MG63 (cell line): ENCODE measurements at regions not wholly inside any gene's neighbourhood (a gene's known extent, or its start where the extent isn't known, plus 50 kb on each side); places are given as distances from the start of the nearest gene placed in this dataset.

ENCODE experiments used
- DNase-seq: peaks from one replicate; pipeline ENCODE4 v3.0.0-alpha.2; 2020
- H3K27me3 ChIP-seq: fragments of 250-450 bp; sonication (Bioruptor Pico); 2 replicates; pipeline ENCODE4 v1.5.1; 2020; ENCODE audit warnings: mild to moderate bottlenecking, moderate library complexity
- H3K36me3 ChIP-seq: fragments of 250-450 bp; sonication (Bioruptor Pico); 2 replicates; pipeline ENCODE4 v1.5.1; 2020; ENCODE audit warnings: mild to moderate bottlenecking, moderate library complexity
- H3K4me3 ChIP-seq: fragments of 250-450 bp; sonication (Bioruptor Pico); 2 replicates; pipeline ENCODE4 v1.5.1; 2020; ENCODE audit warnings: mild to moderate bottlenecking, moderate library complexity
- H3K9me3 ChIP-seq: fragments of 250-450 bp; sonication (Bioruptor Pico); 2 replicates; pipeline ENCODE4 v1.5.1; 2020; ENCODE audit warnings: mild to moderate bottlenecking, moderate library complexity

- Histone ChIP-seq H3K36me3 (no peaks in the 10 kb centered on the region), H3K9me3 (no peaks in the 10 kb centered on the region), H3K4me3 (no peak overlapping the region), H3K27me3 (no peaks in the 10 kb centered on the region)
- no peak for DNase-seq
These were observed 99.2 kb downstream of the VEGFA start for GRCh38 chr6:43869079-43869710.

GRCh38 chr6:43868467-43868866, 98.5 kb downstream of the VEGFA start:
- Histone ChIP-seq H3K36me3 (no peaks in the 10 kb centered on the region), H3K4me3 (no peak overlapping the region), H3K27me3 (no peaks in the 10 kb centered on the region), H3K9me3 (no peaks in the 10 kb centered on the region)
- no peak for DNase-seq

- no peak for DNase-seq
- no peak overlapping the region for H3K4me3 ChIP-seq
- H3K27me3 ChIP-seq = no peaks in the 10 kb centered on the region
- no peaks in the 10 kb centered on the region for H3K9me3 ChIP-seq
- no peaks in the 10 kb centered on the region for H3K36me3 ChIP-seq
These were observed 98.0 kb downstream of the VEGFA start for GRCh38 chr6:43867996-43868395.

GRCh38 chr6:43867246-43867645, 97.2 kb downstream of the VEGFA start:
- Histone ChIP-seq H3K9me3 (no peaks in the 10 kb centered on the region), H3K4me3 (no peak overlapping the region), H3K36me3 (no peaks in the 10 kb centered on the region), H3K27me3 (no peaks in the 10 kb centered on the region)
- DNase-seq = no peak

- no peaks in the 10 kb centered on the region for H3K36me3 ChIP-seq
- H3K4me3 ChIP-seq = no peak overlapping the region
- no peak for DNase-seq
- no peaks in the 10 kb centered on the region for H3K9me3 ChIP-seq
- no peaks in the 10 kb centered on the region for H3K27me3 ChIP-seq
These were observed 96.1 kb downstream of the VEGFA start for GRCh38 chr6:43865932-43866645.

- no peaks in the 10 kb centered on the region for H3K9me3 ChIP-seq
- no peak for DNase-seq
- H3K27me3 ChIP-seq = no peaks in the 10 kb centered on the region
- no peaks in the 10 kb centered on the region for H3K36me3 ChIP-seq
- H3K4me3 ChIP-seq = no peak overlapping the region
These were observed 95.1 kb downstream of the VEGFA start for GRCh38 chr6:43865086-43865485.

GRCh38 chr6:43862925-43863324, 92.9 kb downstream of the VEGFA start:
- Histone ChIP-seq H3K27me3 (no peaks in the 10 kb centered on the region), H3K4me3 (no peak overlapping the region), H3K9me3 (no peaks in the 10 kb centered on the region), H3K36me3 (no peaks in the 10 kb centered on the region)
- no peak for DNase-seq

GRCh38 chr6:43861212-43861894, 91.3 kb downstream of the VEGFA start:
- DNase-seq = no peak
- Histone ChIP-seq H3K4me3 (no peak overlapping the region), H3K27me3 (no peaks in the 10 kb centered on the region), H3K36me3 (no peaks in the 10 kb centered on the region), H3K9me3 (no peaks in the 10 kb centered on the region)

- no peaks in the 10 kb centered on the region for H3K27me3 ChIP-seq
- H3K36me3 ChIP-seq = no peaks in the 10 kb centered on the region
- DNase-seq = no peak
- H3K4me3 ChIP-seq = no peak overlapping the region
- no peaks in the 10 kb centered on the region for H3K9me3 ChIP-seq
These were observed 90.3 kb downstream of the VEGFA start for GRCh38 chr6:43860285-43860684.

- Histone ChIP-seq H3K27me3 (no peaks in the 10 kb centered on the region), H3K36me3 (no peaks in the 10 kb centered on the region), H3K4me3 (no peak overlapping the region), H3K9me3 (no peaks in the 10 kb centered on the region)
- DNase-seq = no peak
These were observed 89.2 kb downstream of the VEGFA start for GRCh38 chr6:43859213-43859612.

GRCh38 chr6:43858161-43859153, 88.4 kb downstream of the VEGFA start:
- H3K27me3 ChIP-seq = no peaks in the 10 kb centered on the region
- H3K4me3 ChIP-seq = no peak overlapping the region
- H3K9me3 ChIP-seq = no peaks in the 10 kb centered on the region
- DNase-seq = no peak
- no peaks in the 10 kb centered on the region for H3K36me3 ChIP-seq

- Histone ChIP-seq H3K9me3 (no peaks in the 10 kb centered on the region), H3K36me3 (no peaks in the 10 kb centered on the region), H3K4me3 (no peak overlapping the region), H3K27me3 (no peaks in the 10 kb centered on the region)
- no peak for DNase-seq
These were observed 86.2 kb downstream of the VEGFA start for GRCh38 chr6:43856005-43856765.

GRCh38 chr6:43855247-43855646, 85.2 kb downstream of the VEGFA start:
- DNase-seq = no peak
- H3K4me3 ChIP-seq = no peak overlapping the region
- no peaks in the 10 kb centered on the region for H3K36me3 ChIP-seq

GRCh38 chr6:43853066-43853650, 83.1 kb downstream of the VEGFA start:
- no peak for DNase-seq
- H3K9me3 ChIP-seq = no peaks in the 10 kb centered on the region
- no peaks in the 10 kb centered on the region for H3K27me3 ChIP-seq
- no peaks in the 10 kb centered on the region for H3K36me3 ChIP-seq
- H3K4me3 ChIP-seq = no peak overlapping the region

More at GRCh38 chr6:43855247-43855646, 85.2 kb downstream of the VEGFA start:
- Histone ChIP-seq H3K27me3 (no peaks in the 10 kb centered on the region), H3K9me3 (no peaks in the 10 kb centered on the region)

GRCh38 chr6:43852350-43852864, 82.4 kb downstream of the VEGFA start:
- DNase-seq = no peak
- H3K36me3 ChIP-seq = no peaks in the 10 kb centered on the region
- H3K9me3 ChIP-seq = no peaks in the 10 kb centered on the region
- no peak overlapping the region for H3K4me3 ChIP-seq
- H3K27me3 ChIP-seq = no peaks in the 10 kb centered on the region
